IMR-90 (cell line): ENCODE measurements at regions not wholly inside any gene's neighbourhood (a gene's known extent, or its start where the extent isn't known, plus 50 kb on each side); places are given as distances from the start of the nearest gene placed in this dataset.

ENCODE experiments used
- ATAC-seq: fragments of 200-7000 bp; cut with Tn5 transposase; 2 replicates; pipeline ENCODE4 v1.9.1; 2020; ENCODE audit warnings: low read depth, mild to moderate bottlenecking, moderate library complexity
- BruUV-seq: library from RNA; stranded (reverse); fragments of 400-500 nt; replicated peaks from 2 replicates; lab custom pipeline; 2021; lab: Mats Ljungman, UMichigan
- CTCF ChIA-PET: fragments of 300-600 bp; formaldehyde crosslinking; extraction: SDS; loops from one replicate; lab custom pipeline; 2021; ENCODE audit warnings: antibody characterized with exemption; lab: Yijun Ruan, JAX
- POLR2A ChIA-PET: fragments of 300-600 bp; sonication (Branson Sonifier 250); formaldehyde crosslinking; loops from one replicate; lab custom pipeline; 2022; ENCODE audit warnings: antibody characterized with exemption; ENCODE audit not compliant: unreplicated experiment; lab: Charles Lee
- DNase-seq: peaks from one replicate; pipeline ENCODE4 v3.0.0; 2013
- H2AFZ ChIP-seq: replicated peaks from 2 replicates; pipeline ENCODE3; 2013; ENCODE audit warnings: low read length, mild to moderate bottlenecking; ENCODE audit not compliant: poor library complexity
- H2AK5ac ChIP-seq: 2 replicates; pipeline ENCODE4 v1.6.1; 2013; ENCODE audit warnings: low read depth, low read length, inconsistent platforms
- H2AK9ac ChIP-seq: replicated peaks from 2 replicates; pipeline ENCODE3; 2013; ENCODE audit warnings: mild to moderate bottlenecking, low read depth, low read length, moderate library complexity; ENCODE audit not compliant: poor library complexity
- H2BK120ac ChIP-seq: 2 replicates; pipeline ENCODE4 v1.6.1; 2013; ENCODE audit warnings: low read depth, low read length, inconsistent platforms
- H2BK15ac ChIP-seq: 3 replicates; pipeline ENCODE4 v1.6.1; 2013; ENCODE audit warnings: low read depth, low read length, inconsistent platforms
- H2BK20ac ChIP-seq: 2 replicates; pipeline ENCODE4 v1.6.1; 2013; ENCODE audit warnings: low read depth, mild to moderate bottlenecking, inconsistent platforms, low read length, moderate library complexity
- H2BK5ac ChIP-seq: 2 replicates; pipeline ENCODE4 v1.6.1; 2013; ENCODE audit warnings: mild to moderate bottlenecking, low read depth, low read length, inconsistent platforms; ENCODE audit not compliant: poor library complexity, severe bottlenecking
- H3K14ac ChIP-seq: replicated peaks from 2 replicates; pipeline ENCODE4 v1.6.1; 2013; ENCODE audit warnings: low read depth, low read length, inconsistent platforms
- H3K18ac ChIP-seq: 2 replicates; pipeline ENCODE4 v1.6.1; 2013; ENCODE audit warnings: low read depth, low read length, control low read depth
- H3K23ac ChIP-seq: 2 replicates; pipeline ENCODE4 v1.6.1; 2013; ENCODE audit warnings: low read depth, low read length, inconsistent platforms
- H3K27ac ChIP-seq: 2 replicates; pipeline ENCODE4 v1.5.1; 2013; ENCODE audit warnings: mild to moderate bottlenecking, control low read depth, low read length; ENCODE audit not compliant: insufficient read depth
- H3K27me3 ChIP-seq: 2 replicates; pipeline ENCODE4 v1.6.1; 2013; ENCODE audit warnings: low read length; ENCODE audit not compliant: control insufficient read depth, insufficient read depth
- H3K36me3 ChIP-seq: 2 replicates; pipeline ENCODE4 v1.6.1; 2013; ENCODE audit warnings: low read length, mixed read lengths; ENCODE audit not compliant: control insufficient read depth, insufficient read depth
- H3K4ac ChIP-seq: 2 replicates; pipeline ENCODE4 v1.6.1; 2013; ENCODE audit warnings: low read depth, low read length, inconsistent platforms
- H3K4me1 ChIP-seq: 2 replicates; pipeline ENCODE4 v1.6.1; 2013; ENCODE audit warnings: low read length, mixed read lengths; ENCODE audit not compliant: control insufficient read depth, insufficient read depth
- H3K4me2 ChIP-seq: 2 replicates; pipeline ENCODE4 v1.6.1; 2013; ENCODE audit warnings: low read depth, mild to moderate bottlenecking, control low read depth, low read length, moderate library complexity
- H3K4me3 ChIP-seq: 2 replicates; pipeline ENCODE4 v1.5.1; 2013; ENCODE audit warnings: low read depth, mild to moderate bottlenecking, control low read depth, low read length, moderate library complexity; ENCODE audit not compliant: insufficient read depth
- H3K56ac ChIP-seq: 2 replicates; pipeline ENCODE4 v1.6.1; 2013; ENCODE audit warnings: low read length, inconsistent platforms; ENCODE audit not compliant: insufficient read depth; ENCODE audit errors: extremely low read depth
- H3K79me1 ChIP-seq, 2 experiments: 2 replicates each; pipeline ENCODE4 v1.6.1; 2013; ENCODE audit warnings: low read length in 2 of 2, inconsistent platforms in 1 of 2, low read depth in 1 of 2
- H3K9ac ChIP-seq: 2 replicates; pipeline ENCODE4 v1.6.1; 2013; ENCODE audit warnings: low read depth, low read length, control low read depth
- H3K9me1 ChIP-seq: 2 replicates; pipeline ENCODE4 v1.6.1; 2013; ENCODE audit warnings: low read length, inconsistent platforms; ENCODE audit not compliant: insufficient read depth
- H3K9me3 ChIP-seq: 2 replicates; pipeline ENCODE4 v1.6.1; 2013; ENCODE audit warnings: low read length; ENCODE audit not compliant: control insufficient read depth, insufficient read depth
- H4K20me1 ChIP-seq: 2 replicates; pipeline ENCODE4 v1.6.1; 2013; ENCODE audit warnings: low read length, inconsistent platforms; ENCODE audit not compliant: insufficient read depth
- H4K5ac ChIP-seq: 2 replicates; pipeline ENCODE4 v1.6.1; 2013; ENCODE audit warnings: mild to moderate bottlenecking, low read depth, low read length, control low read depth
- H4K8ac ChIP-seq, 2 experiments: 2 replicates each; pipeline ENCODE4 v1.6.1; 2013; ENCODE audit warnings: low read depth in 2 of 2, low read length in 2 of 2, control low read depth in 1 of 2, inconsistent platforms in 1 of 2
- H4K91ac ChIP-seq: 2 replicates; pipeline ENCODE4 v1.6.1; 2013; ENCODE audit warnings: low read depth, low read length, inconsistent platforms; ENCODE audit not compliant: insufficient read depth
- ELK1 ChIP-seq: fragments of 150-350 bp; IDR thresholded peaks from 2 replicates; pipeline ENCODE4 v1.6.1; 2016; ENCODE audit warnings: low read depth, mild to moderate bottlenecking, low read length, moderate library complexity, borderline replicate concordance
- MAZ ChIP-seq: IDR thresholded peaks from 2 replicates; pipeline ENCODE4 v1.6.1; 2012; ENCODE audit warnings: low read depth, mild to moderate bottlenecking, low read length, improper control_type of control experiment, moderate library complexity, borderline replicate concordance
- RAD21 ChIP-seq: IDR thresholded peaks from 2 replicates; pipeline ENCODE4 v1.6.1; 2012; ENCODE audit warnings: low read length, improper control_type of control experiment
- RFX5 ChIP-seq: IDR thresholded peaks from 2 replicates; pipeline ENCODE4 v1.8.0; 2012; ENCODE audit warnings: low read depth, mild to moderate bottlenecking, low read length, moderate library complexity
- WGBS, 2 experiments: methylation state at CpG; one replicate each; pipeline versions ENCODE4 v1.1.5 to v1.1.7; 2013; ENCODE audit warnings: missing lambda C conversion rate in 2 of 2; ENCODE audit not compliant: insufficient read length in 1 of 2; ENCODE audit errors: extremely low coverage in 2 of 2; 5-methylcytosine and 5-hydroxymethylcytosine counted together
- dilution Hi-C: fragments of 300-500 bp; cut with HindIII; formaldehyde crosslinking; loops from one replicate; pipeline ENCODE4 v1.14.3; 2018; ENCODE audit warnings: low sequenced_read_pairs; ENCODE audit not compliant: unreplicated experiment
- in situ Hi-C: fragments of 300-500 bp; cut with MboI; formaldehyde crosslinking; loops from 3 replicates; pipeline ENCODE4 v1.14.3; 2019; ENCODE audit warnings: low sequenced_read_pairs, inconsistent platforms, mixed read lengths
- intact Hi-C: fragments of 100-400 bp; cut with micrococcal nuclease; formaldehyde crosslinking; loops from 2 replicates; pipeline ENCODE4 v1.10.0; 2022

- in situ Hi-C loops (no loop called here), intact Hi-C loops (no loop called here), dilution Hi-C loops (no loop called here)
- TF ChIP-seq RFX5 = no peak
- no peak for TF ChIP-seq ELK1
- no peak for TF ChIP-seq RAD21
- TF ChIP-seq MAZ = no peak
- Histone ChIP-seq H3K27me3 (no peaks in the 10 kb centered on the region), H3K4me2 (no peak overlapping the region), H2BK5ac (no peak overlapping the region), H3K4ac (no peak overlapping the region), H3K4me3 (no peak overlapping the region), H2AK9ac (no peak overlapping the region), H3K4me1 (no peaks in the 10 kb centered on the region), H2AK5ac (no peak overlapping the region), H2BK120ac (no peak overlapping the region), H4K5ac (no peak overlapping the region), H3K9me3 (no peaks in the 10 kb centered on the region), H4K91ac (no peak overlapping the region), H3K9ac (no peak overlapping the region), H4K20me1 (no peaks in the 10 kb centered on the region), H2AFZ (no peak overlapping the region), H2BK15ac (no peak overlapping the region), H4K8ac (no peak overlapping the region), H3K14ac (no peak overlapping the region), H3K36me3 (no peaks in the 10 kb centered on the region), H3K79me1 (no peaks in the 10 kb centered on the region), H3K9me1 (no peaks in the 10 kb centered on the region), H3K18ac (no peak overlapping the region), H3K27ac (no peak overlapping the region), H2BK20ac (no peak overlapping the region), H3K56ac (no peak overlapping the region), H3K23ac (no peak overlapping the region)
- DNase-seq (no peak), ATAC-seq (no peak)
- no TSS peak for BruUV-seq
- CTCF ChIA-PET = no interaction called here
- POLR2A ChIA-PET = no interaction called here
- WGBS, 2 experiments = no CpG with 5 or more reads among the region's 1 CpG
Measured at GRCh38 chr13:79108914-79109643, 297.0 kb downstream of the RBM26 start.
